ENCODE measurements at regions not wholly inside any gene's neighbourhood (a gene's known extent, or its start where the extent isn't known, plus 50 kb on each side); places are given as distances from the start of the nearest gene placed in this dataset.

GRCh38 chr11:29310725-29311342 is 706.0 kb downstream of the KCNA4 start:
- no peak for TF ChIP-seq EZH2 (IDR thresholded peaks at IDR 0.05)
- no peak for TF ChIP-seq POLR2AphosphoS5 (IDR thresholded peaks at IDR 0.05; ENCODE audit: borderline replicate concordance, low read depth, low read length)
- no peak for TF ChIP-seq FOXP2 (optimal IDR thresholded peaks at IDR 0.05; ENCODE audit: control extremely low read depth, extremely low read length, insufficient read depth)
